Upper lobe of left lung (tissue), 4 donors: ENCODE measurements at regions not wholly inside any gene's neighbourhood (a gene's known extent, or its start where the extent isn't known, plus 50 kb on each side); places are given as distances from the start of the nearest gene placed in this dataset.

Source experiments
- CTCF ChIP-seq, 6 experiments: fragments of 450-650 bp in 4 of 6; fragments of 200-600 bp in 2 of 6; sonication (generic) in 2 of 6; IDR thresholded peaks; one replicate each; pipeline ENCODE4 v1.5.1; 2016 to 2019; ENCODE audit warnings: antibody characterized with exemption in 6 of 6
- EP300 ChIP-seq, 4 donors: sonication (generic); formaldehyde crosslinking; IDR thresholded peaks; one replicate each; pipeline ENCODE4 v1.5.1; 2017; ENCODE audit warnings: antibody characterized with exemption in 4 of 4, control low read depth in 2 of 4
- POLR2A ChIP-seq, 4 donors: fragments of 450-650 bp; IDR thresholded peaks; one replicate each; pipeline ENCODE4 v1.5.1; 2016 to 2017; ENCODE audit warnings: antibody characterized with exemption in 4 of 4, mild to moderate bottlenecking in 2 of 4

- TF ChIP-seq EP300 (IDR thresholded peaks at IDR 0.05): no peak
- TF ChIP-seq POLR2A (IDR thresholded peaks at IDR 0.05): no peak
- TF ChIP-seq CTCF (IDR thresholded peaks at IDR 0.05): no peak
These were observed 164.4 kb downstream of the HGF start for GRCh38 chr7:81605493-81605892.
